NB4 (cell line): ENCODE measurements at regions not wholly inside any gene's neighbourhood (a gene's known extent, or its start where the extent isn't known, plus 50 kb on each side); places are given as distances from the start of the nearest gene placed in this dataset.

Source experiments
- DNase-seq: peaks from one replicate; pipeline ENCODE4 v3.0.0; 2010; ENCODE audit warnings: low read depth
- H3K4me3 ChIP-seq: one replicate; pipeline ENCODE4 v1.5.1; 2011; ENCODE audit warnings: mild to moderate bottlenecking, low read depth, low read length, moderate library complexity
- CTCF ChIP-seq: IDR thresholded peaks from one replicate; pipeline ENCODE4 v1.5.1; 2012; ENCODE audit warnings: low read depth, low read length
- MAX ChIP-seq: IDR thresholded peaks from 2 replicates; pipeline ENCODE4 v1.6.1; 2011; ENCODE audit warnings: low read depth, low read length
- MYC ChIP-seq: IDR thresholded peaks from 2 replicates; pipeline ENCODE4 v1.6.1; 2011; ENCODE audit warnings: low read depth, low read length
- POLR2A ChIP-seq: IDR thresholded peaks from 2 replicates; pipeline ENCODE4 v1.6.1; 2011; ENCODE audit warnings: mild to moderate bottlenecking; ENCODE audit not compliant: insufficient read length; ENCODE audit errors: extremely low read depth

GRCh38 chr1:222167111-222167510 lies 380.8 kb downstream of the HHIPL2 start:
- H3K4me3 ChIP-seq, result no peak overlapping the region
- DNase-seq, result peak; percentile 41
- TF ChIP-seq MYC (no peak), POLR2A (no peak), MAX (no peak), CTCF (peak; percentile 72)

- DNase-seq, result no peak
- TF ChIP-seq POLR2A (no peak), MAX (no peak), MYC (no peak), CTCF (no peak)
- H3K4me3 ChIP-seq, result no peak overlapping the region
Observed at GRCh38 chr1:222165629-222166028, 382.3 kb downstream of the HHIPL2 start.

- TF ChIP-seq CTCF (no peak), MYC (no peak), MAX (no peak), POLR2A (no peak)
- DNase-seq, result no peak
- no peak overlapping the region for H3K4me3 ChIP-seq
Observed at GRCh38 chr1:222163895-222164294, 384.0 kb downstream of the HHIPL2 start.

GRCh38 chr1:222161676-222162075 lies 386.2 kb downstream of the HHIPL2 start:
- H3K4me3 ChIP-seq, result no peak overlapping the region
- TF ChIP-seq CTCF, result no peak
- TF ChIP-seq POLR2A, result no peak
- no peak for TF ChIP-seq MAX
- TF ChIP-seq MYC, result no peak
- DNase-seq, result no peak

GRCh38 chr1:222157612-222158011 lies 390.3 kb downstream of the HHIPL2 start:
- no peak overlapping the region for H3K4me3 ChIP-seq
- no peak for DNase-seq
- no peak for TF ChIP-seq POLR2A
- TF ChIP-seq MYC, result no peak
- TF ChIP-seq CTCF, result no peak
- no peak for TF ChIP-seq MAX

GRCh38 chr1:222140206-222140605 lies 398.3 kb upstream of the DUSP10 start:
- TF ChIP-seq MAX (no peak), CTCF (no peak), MYC (no peak), POLR2A (no peak)
- H3K4me3 ChIP-seq, result no peak overlapping the region
- no peak for DNase-seq
